Umbilical cord (tissue), 1 donor: ENCODE measurements at regions not wholly inside any gene's neighbourhood (a gene's known extent, or its start where the extent isn't known, plus 50 kb on each side); places are given as distances from the start of the nearest gene placed in this dataset.

Source experiments
- DNase-seq: peaks from one replicate; pipeline ENCODE4 v3.0.0-alpha.2; 2015; ENCODE audit warnings: low spot score

DNA sequence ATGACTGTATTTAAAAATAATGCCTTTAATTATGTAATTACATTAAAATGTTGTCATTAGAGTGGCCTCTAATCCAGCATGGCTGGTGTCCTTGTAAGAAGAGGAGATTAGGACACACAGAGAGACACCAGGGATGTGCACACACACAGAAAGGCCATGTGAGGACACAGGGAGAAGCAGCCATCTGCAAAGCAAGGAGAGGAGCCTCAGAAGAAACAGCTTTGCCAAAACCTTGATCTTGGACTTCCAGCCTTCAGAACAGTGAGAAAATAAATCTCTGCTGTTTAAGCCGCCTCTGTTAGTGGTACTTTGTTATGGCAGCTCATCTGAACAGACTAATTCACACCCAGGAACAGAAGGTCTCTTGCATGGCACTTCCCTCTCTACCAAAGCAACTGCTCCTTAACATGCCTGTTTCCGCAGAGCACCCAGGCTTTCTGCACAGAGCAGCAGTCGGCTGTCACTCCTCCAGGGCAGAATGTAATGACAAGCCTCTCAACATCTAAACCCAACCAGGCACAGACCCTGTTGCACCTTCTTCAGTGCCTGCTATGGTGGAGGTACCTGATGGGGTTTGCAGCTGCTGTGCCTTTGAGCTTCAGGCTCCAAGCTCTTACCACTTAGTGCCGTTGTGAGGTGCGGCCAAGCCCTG is 377.7 kb downstream of the TDRD15 start:
- DNase-seq, result no peak

DNA sequence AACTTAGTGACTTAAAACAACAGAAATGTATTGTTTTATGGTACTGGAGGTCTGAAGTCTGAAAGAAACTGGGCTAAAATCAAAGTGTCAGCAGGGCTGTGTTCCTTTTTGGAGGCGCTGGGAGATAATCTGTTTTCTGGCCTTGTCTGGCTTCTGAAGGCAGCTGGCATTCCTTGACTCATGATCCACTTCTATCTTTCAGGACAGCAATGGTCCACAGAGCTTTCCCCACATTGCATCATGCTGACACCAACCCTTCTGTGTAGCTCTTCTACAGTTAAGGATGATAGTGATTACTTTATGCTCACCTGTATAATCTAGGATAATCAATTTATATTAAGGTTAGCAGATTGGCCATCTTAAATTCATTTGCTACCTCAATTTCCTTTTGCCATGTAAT is 392.1 kb downstream of the TDRD15 start:
- no peak for DNase-seq

DNA sequence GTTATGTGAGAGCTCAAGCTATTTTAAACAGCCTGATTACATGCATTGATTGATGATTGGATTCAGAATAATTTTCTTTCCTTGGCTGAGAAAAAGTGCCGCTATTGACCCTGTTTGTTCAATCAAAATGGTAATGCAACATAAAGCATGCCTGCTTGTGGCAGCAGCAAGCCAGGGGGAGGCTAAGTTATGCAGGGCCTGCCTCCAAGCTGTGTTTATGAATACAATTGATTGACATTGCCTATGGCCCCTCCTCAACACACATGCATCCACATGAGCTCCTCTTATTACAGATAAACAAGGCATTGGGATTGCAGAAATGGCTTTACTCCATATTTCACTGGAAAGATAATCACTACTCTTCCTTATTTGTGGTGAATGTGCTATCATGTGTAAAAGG is 395.6 kb downstream of the TDRD15 start:
- no peak for DNase-seq

GRCh38 chr2:21519821-21520220 is 396.1 kb downstream of the TDRD15 start:
- no peak for DNase-seq

DNA sequence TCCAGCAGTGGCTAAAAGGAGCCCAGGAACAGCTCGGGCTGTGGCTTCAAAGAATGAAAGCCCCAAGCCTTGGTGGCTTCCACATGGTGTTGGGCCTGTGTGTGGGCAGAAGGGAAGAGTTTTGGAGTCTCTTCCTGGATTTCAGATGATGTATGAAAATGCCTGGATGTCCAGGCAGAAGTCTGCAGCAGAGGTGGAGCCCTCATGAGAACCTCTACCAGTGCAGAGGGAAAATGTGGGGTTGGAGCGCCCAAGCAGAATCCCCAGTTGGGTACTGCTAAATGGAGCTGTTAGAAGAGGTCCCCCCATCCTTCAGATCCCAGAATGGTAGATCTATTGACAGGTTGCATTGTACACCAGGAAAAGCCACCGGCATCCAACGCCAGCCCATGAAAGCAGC is 412.1 kb downstream of the TDRD15 start:
- no peak for DNase-seq

DNA sequence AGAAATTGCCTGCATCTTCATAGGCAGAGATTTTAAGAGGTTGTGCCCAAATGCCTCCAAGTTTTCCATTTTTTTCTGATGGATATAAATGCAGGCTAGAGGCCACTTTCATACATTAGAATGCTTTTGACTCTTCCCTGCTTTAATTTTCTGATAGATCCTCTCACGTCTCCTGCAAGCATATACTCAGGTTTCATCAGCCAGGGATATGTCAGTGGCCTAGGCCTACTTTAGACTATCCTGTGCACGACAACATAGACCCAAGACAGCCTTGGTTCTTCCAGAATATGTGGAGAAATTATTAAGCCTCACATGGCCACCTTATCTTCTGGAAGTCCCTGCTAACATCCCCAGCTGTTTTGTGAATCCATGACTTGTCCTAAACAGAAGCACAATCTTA is 415.9 kb downstream of the TDRD15 start:
- no peak for DNase-seq

DNA sequence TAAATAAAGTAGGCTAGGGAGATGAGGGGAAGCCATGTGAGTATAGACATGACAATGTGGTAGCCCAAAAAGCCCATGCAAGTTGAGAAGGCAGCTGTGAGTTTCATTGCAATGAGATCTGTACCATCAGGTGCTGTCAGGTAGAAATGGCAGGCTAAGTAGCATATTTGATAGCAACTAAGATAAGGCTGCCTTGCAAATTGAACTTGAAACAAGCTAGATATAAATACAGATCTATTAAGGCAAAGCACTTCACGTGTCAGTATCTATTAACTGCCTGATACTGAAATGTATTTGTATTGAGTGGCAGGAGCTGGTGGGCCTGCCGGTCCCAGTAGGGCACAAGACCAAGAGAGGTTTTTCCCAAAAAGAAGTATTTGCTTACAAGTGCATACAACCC is 419.9 kb downstream of the TDRD15 start:
- no peak for DNase-seq

DNA sequence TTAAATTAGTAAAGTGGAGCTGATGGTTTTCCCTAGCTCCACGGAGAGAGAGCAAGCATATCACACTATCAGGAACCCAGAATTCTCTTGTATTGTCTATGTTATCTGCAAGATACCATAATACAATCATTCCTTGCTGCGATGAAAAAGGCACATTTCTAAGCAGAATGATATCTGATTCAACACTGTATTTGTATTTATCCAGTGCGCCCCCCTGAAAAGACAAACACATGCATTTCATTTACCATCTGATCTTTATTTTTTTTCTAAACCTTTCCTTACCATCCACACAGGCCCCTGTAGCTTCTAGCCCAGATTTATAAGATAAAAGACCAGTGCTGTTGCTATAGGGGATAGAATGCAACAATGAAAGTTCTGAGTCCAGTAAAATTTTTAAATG is 420.6 kb downstream of the TDRD15 start:
- no peak for DNase-seq

DNA sequence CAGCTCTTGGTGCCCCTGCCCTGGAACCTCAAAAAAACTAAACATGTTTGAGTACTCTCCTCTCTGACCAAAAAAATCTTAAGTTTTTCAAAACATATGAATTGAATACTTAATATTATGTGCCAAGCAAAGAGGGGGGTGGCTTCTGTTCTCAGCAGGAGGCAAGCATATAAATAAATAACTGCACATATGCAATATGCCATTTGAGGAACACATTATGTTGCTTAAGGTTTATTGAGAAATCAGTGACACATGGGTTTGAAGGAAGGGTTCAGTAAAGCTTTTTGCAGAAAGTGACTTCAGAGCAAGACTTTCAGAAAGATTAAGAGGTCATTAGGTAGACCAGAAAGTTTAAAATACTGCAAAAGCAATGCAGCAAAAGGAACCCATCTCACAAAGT is 429.2 kb downstream of the TDRD15 start:
- DNase-seq, result no peak

- no peak for DNase-seq
These were observed 435.6 kb downstream of the TDRD15 start for GRCh38 chr2:21559351-21559750.

DNA sequence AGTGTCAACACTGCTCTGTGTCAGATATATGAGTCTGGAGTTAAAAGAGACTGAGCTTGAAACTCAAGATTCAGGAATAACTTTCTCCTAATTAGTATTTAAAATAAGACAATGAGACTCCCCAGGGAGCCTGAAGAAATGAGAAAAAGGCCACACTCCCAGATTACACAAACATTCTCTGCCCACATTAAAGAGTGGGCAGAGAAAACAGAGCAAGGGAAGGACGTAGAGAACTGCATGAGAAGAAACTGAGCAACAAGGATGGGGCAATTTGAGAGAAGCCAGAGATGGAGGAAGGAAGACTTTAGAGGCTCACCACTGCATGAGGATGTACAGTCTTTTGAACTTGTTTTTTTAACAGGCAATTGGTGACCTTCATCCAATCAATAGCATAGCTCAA is 438.2 kb downstream of the TDRD15 start:
- DNase-seq, result no peak

DNA sequence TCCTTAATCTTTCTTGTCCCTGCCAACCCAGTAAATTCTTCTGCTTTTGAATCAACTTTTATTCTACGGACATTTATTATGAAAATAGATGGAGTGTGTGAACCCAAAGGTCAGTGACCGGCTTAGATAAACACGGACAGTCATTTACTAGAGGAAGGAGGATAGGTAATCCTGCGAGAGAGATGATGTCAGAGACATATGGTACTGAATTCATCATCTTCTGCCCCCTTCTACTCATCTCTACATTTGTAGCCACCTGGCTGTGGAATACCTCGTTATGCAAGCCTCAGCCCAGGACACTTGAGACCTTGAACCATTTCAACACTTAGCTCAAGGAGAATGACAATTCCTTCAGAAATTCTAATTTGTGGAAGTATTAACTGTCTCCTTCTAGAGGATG is 443.6 kb downstream of the TDRD15 start:
- DNase-seq, result no peak

- no peak for DNase-seq
These were observed 447.9 kb downstream of the TDRD15 start for GRCh38 chr2:21571686-21572085.

DNA sequence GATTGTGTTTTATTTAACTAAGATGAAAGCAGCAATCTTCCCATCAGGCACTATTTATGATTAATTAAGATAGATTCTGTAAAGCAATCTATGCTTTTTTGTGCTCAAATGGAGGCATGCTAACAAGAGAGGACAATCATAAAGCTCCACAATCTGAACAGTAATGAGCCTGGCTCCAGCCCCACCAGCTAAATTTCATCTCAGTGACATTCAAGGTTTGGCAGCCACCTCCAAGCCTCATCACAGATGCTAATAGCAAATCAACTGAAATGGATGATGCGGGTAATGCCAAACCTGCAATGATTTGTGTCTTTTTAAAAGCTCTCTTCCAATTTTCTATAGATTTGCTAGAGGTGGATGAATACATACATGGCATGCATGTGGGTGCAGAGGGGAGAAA is 456.6 kb downstream of the TDRD15 start:
- DNase-seq, result no peak

- DNase-seq, result no peak
These were observed 462.1 kb downstream of the TDRD15 start for GRCh38 chr2:21585881-21586280.

DNA sequence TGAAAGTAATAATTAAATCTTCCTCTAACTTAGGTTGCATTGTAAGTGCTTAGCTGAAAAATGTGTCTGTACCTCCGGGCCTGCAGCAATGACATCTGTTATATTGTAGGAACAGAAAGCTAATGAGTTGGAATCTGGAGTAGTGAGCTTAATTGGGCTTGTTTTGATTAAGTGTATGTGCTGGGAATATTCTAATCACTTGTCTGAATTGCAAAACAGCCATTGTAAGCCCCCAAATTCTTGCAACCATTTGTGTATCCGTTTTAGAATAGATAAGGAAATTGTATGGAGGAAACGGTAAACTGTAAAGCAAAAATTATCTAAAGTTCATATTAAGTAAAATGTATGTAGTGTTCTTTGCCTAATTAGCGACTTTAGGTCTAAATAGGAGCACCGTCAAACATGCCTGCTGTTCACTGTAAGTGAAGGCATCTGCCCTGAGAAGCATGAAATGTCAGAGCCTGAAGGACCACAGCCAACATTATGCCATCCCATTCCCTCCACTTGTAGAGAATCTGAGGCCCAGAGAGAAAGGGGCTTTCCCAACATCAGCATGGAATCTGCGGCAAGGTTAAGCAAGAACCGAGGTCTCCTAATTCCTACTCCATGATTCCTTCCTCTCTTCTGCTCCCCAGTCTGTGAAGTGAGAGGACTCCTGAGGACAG is 466.4 kb downstream of the TDRD15 start:
- no peak for DNase-seq

DNA sequence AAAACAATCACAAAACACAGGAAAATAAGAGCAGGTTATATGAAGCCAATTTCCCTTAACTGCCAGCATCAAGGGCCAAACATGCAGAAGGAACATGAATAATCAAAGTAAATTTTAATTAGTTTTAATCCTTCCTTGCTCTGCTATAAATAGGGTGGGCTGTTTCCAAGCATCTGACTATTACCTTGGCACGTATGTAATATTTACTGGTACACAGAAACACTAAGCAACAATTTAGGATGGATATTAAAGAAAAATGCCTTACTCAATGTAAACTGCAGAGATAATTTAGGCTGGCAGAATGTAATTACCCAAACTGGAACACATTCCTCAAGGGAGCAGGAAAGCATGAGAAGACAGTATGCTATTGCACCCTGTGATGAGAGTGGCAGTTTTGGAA is 468.2 kb downstream of the TDRD15 start:
- DNase-seq, result no peak

DNA sequence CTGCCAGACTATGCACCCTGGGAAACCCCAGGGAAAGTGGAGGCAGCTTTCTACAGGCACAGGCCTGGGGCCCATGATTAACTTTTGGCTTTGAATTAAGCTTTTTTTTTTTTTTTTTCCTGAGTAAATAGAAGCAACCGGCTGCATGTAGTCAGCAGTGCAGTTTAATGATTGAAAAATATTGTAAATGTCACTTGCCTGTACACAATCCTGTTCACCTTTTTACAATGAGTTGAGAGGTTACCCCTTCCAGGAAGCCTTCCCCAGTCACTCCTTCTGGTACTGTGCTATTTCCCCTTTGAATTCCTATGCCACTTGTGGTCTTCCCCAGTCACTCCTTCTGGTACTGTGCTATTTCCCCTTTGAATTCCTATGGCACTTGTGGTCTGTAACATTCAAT is 475.6 kb downstream of the TDRD15 start:
- DNase-seq, result no peak

DNA sequence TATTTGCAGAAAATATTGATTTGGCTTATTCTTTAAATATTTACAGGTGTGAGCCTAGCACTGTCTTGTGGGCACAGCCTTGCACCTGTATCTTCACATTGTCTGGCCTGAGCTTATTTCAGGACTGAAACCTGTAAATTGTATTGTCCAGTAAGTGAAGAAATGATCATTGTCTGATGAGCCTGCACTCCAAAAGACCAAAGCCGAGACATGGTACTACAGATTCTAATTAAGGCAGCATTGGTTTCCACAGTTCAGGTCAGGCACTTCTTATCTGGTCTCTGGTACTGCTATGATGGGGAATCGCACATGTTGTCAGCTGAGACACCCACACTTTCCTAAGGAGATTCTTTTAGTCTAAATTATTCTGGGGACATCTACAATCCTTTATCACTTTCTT is 479.0 kb downstream of the TDRD15 start:
- no peak for DNase-seq

GRCh38 chr2:21607572-21607971 is 483.8 kb downstream of the TDRD15 start:
- DNase-seq, result no peak

- DNase-seq, result no peak
These were observed 486.5 kb downstream of the TDRD15 start for GRCh38 chr2:21610304-21610703.

GRCh38 chr2:21617885-21618434 is 494.2 kb downstream of the TDRD15 start:
- DNase-seq, result no peak

GRCh38 chr2:21620771-21621170 is 497.0 kb downstream of the TDRD15 start:
- no peak for DNase-seq

- DNase-seq, result peak; percentile 28
These were observed 504.2 kb downstream of the TDRD15 start for GRCh38 chr2:21627938-21628337.
